ENCODE measurements at regions not wholly inside any gene's neighbourhood (a gene's known extent, or its start where the extent isn't known, plus 50 kb on each side); places are given as distances from the start of the nearest gene placed in this dataset.
"Not testable (repeated sequence)": the region's sequence is repeated elsewhere in the genome, so short reads cannot be mapped to it uniquely, and the experiment has no call there.

DNA sequence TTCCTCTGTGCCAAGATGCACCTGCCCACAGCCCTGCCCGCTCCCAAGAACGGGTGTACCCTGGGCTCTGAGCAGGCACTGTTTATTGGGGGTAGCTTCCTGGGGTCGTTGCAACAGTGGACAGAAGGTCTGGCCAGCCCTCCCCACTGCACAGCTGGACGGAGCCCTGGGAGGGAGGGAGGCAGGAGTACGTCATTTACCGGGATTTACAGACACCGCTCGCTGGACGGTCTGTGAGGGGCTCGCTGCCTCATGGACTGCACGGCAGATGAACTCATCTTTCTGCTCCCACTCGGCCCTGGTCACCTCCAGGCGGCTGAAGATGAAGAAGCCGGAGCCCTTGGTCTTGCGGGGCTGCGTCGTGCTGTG lies 195.2 kb downstream of the TMEM121 start:
- TF ChIP-seq, protein P1, sequence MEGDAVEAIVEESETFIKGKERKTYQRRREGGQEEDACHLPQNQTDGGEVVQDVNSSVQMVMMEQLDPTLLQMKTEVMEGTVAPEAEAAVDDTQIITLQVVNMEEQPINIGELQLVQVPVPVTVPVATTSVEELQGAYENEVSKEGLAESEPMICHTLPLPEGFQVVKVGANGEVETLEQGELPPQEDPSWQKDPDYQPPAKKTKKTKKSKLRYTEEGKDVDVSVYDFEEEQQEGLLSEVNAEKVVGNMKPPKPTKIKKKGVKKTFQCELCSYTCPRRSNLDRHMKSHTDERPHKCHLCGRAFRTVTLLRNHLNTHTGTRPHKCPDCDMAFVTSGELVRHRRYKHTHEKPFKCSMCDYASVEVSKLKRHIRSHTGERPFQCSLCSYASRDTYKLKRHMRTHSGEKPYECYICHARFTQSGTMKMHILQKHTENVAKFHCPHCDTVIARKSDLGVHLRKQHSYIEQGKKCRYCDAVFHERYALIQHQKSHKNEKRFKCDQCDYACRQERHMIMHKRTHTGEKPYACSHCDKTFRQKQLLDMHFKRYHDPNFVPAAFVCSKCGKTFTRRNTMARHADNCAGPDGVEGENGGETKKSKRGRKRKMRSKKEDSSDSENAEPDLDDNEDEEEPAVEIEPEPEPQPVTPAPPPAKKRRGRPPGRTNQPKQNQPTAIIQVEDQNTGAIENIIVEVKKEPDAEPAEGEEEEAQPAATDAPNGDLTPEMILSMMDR (IDR thresholded peaks at IDR 0.05): not testable (repeated sequence)
- TF ChIP-seq POLR2A (IDR thresholded peaks at IDR 0.05): not testable (repeated sequence)

Data from stomach (tissue), 4 donors.